HG03135 (cell line): ENCODE measurements at regions not wholly inside any gene's neighbourhood (a gene's known extent, or its start where the extent isn't known, plus 50 kb on each side); places are given as distances from the start of the nearest gene placed in this dataset.
A peak's percentile ranks its signal among the peaks of the same experiment; 100 is the strongest.
"Not testable (repeated sequence)": the region's sequence is repeated elsewhere in the genome, so short reads cannot be mapped to it uniquely, and the experiment has no call there.

Experiments used
- ATAC-seq: cut with Tn5 transposase; IDR thresholded peaks from one replicate; pipeline ENCODE4 v1.9.1; 2021; ENCODE audit warnings: mild to moderate bottlenecking, moderate library complexity; ENCODE audit not compliant: unreplicated experiment

DNA sequence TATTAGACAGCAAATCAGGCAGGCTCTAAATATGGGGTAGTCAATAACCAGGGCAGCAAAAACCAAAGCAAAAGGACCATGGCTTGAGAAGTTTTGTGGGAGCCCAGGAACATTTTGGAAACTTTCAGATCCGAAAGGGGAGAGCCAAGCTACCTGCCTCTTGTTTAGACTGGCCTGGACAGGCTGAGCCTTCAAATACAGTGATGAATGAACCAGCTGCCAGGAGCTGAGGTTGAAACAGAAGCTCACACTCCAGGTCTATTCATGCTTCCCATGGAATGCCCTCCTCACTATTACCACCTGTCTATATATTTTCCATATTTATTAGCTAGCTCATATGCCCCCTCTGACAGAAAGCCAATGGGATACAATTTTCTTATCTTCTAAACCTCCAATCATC, 150.8 kb upstream of the SLC44A1 start:
- ATAC-seq: no peak

DNA sequence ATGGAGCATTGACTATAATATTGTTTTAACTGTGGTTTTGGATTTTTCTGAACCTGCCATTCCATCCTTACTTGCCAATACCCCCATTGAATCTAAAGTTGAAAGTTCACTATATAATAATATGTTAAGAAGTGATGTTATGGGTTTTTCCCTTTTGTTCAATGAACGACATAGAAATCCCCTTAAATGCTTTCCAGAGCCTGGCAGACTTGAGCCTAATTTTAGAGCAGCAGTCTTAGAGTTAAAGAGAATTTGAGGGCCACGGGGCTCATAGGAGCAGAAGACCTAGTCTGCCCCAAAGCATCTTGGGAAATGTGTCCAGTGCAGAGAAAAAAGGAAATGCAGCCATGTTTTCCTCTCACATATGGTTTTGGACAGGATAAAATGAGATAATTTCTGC, 146.1 kb upstream of the SLC44A1 start:
- no peak for ATAC-seq

DNA sequence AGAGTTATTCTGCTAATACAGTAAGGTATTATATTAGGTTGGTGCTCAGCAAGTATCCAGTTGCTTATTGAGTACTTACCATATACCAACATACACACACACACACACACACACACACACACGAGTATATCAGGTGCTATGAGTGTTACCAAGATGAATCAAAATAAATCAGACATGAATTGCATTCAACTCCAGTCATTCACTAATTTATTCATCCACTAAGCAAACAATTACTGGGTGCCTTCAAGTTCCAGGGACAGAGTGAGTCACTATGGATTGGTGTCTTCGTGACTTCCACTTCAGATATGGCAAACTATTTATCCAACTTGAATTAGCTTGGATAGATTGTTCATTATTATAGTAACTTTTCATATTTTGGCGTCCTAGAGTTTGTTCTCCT, 140.7 kb upstream of the SLC44A1 start:
- ATAC-seq: no peak

DNA sequence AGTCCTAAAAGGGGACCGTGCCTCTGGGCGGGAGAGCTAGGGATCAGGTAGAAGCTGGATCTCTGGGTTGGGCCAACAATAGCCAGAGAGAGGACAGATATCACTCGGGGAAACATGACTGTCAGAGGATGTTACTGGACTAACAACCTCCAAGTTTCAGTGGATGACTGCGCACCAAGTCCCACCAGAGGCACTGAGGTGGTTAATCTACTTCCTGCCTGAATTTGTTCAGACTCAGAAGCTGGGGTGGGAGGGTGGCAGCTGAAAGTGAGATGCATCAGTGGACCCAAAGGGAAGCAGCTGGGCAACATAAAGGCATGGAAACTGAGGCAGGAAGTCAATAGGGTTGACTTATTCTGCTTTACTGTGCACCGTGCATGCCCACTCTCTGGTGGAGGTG, 130.1 kb upstream of the SLC44A1 start:
- ATAC-seq: peak; percentile 62

DNA sequence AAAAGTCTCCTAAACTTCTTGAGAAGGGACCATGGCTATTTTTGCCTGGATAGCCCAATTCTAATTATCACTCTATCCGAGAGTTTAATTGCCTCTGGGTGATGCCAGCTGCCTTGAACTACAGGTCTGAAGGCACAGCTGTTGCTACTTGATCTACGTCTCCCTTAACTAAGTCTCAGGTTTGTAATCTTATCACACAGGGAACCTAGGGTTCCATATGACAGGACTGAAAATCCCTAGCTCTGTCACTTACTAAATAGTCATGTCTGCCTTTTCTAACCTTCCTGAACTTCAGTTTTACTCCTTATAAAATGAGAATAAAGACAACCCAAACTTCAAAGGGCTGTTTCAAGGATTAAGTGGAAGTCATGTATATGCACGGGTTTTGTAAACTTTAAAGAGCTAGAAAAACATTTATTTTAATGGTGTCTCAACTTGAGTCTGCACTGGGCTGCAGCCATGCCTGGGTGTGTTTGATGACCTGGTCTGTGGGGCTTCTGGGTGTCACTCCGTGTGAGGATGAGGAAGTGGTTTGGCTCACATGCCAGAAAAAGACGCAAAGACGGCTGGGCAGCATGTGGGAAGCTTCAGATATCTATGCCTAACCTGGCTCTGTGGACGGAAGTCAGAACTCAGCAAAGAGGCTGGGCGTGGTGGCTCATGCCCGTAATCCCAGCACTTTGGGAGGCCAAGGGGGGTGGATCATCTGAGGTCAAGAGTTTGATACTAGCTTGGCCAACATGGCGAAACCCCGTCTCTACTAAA, 129.3 kb upstream of the SLC44A1 start:
- peak; percentile 68 for ATAC-seq

DNA sequence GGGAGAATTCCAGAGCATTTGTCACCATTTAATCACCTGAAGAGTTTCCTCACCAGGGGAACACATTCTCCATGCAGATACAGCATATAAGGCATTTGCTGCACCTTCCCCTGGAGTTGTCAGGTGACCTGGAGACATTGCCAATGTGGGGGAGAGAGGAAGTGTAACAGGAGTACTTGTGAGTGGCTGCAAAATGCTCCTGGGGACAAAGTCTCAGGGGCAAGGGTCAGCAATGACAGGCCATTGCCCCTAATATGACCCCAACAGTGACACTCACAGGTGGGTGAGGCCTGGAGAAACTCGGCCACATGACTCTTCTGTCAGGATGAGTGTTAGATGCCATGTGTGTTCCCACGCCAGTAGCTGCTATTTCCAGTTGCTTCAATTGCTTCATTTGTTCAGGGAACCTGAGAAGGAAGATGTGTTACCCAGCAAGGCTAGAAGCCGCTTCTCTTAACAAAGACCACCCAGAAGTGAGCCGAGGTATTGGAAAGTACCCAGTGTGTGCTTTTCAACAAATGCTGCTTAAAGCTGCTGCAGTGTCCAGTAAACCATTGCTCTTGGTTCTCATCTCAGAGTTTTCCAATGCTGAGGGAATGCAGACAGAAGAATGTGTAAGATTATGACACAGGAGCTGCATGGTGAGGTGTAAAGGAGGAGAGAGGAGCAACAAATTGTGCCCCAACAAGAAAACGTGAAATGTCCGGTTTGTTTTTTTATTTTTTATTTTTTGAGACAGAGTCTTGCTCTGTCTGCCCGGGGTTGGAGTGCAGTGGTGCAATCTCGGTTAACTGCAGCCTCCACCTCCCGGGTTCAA, 128.2 kb upstream of the SLC44A1 start:
- no peak for ATAC-seq

DNA sequence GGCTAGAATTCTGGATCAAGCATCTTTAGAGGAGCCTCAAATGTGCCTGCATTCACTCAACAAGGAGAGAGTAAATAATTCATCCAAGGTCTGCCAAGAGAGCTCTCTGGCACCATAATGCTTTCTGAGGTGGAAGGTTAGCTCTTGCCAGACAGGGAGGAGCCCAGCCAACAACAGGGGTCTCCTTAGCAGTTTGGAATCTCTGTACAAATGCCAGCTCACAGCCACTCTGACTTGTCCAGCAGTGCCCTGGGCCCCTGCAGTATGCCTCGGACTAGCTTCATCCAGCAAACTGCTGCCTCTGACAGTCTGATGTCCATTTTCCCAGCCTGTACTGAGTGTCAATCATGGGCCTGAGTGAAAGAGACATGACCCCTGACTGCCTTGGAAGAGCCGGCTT, 127.2 kb upstream of the SLC44A1 start:
- ATAC-seq: no peak

DNA sequence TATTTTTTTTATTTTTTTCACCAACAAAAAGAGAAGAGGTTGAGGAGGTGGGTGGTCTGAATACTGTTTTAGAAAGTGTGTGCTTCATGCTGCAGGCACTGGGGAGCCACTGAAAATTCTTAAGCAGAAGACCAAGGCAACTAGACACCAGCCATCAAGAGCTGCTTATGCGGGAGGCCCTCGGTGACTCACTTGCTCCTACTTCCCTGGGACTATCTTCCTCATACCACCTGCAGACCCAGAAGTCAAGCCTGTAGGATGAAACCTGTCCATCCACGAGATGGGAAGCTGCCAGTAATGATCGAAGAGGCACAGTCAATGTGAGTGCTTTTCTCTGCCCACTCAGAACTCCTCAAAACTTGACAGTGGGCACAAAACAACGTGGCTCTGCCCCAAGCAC, 125.8 kb upstream of the SLC44A1 start:
- ATAC-seq: no peak

DNA sequence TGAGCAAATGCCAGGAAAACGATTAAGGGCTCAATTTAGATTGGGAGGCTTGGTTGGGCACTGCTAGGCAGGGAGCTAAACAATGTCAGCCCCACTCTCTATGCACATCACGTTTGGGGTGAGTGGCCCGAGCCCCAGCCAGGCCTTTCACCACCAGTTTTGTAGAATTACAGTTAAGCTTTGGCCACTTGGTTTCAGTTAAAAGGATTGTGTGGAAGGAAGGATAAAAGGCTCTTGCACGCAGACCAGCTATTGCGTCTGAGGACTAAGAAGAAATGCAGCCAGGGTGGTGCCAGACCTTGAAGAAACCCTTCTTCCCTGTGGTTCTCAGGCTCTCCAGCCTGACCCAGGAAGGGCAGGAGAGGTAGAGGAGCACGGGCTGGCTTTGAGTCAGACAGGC, 125.3 kb upstream of the SLC44A1 start:
- ATAC-seq: no peak

DNA sequence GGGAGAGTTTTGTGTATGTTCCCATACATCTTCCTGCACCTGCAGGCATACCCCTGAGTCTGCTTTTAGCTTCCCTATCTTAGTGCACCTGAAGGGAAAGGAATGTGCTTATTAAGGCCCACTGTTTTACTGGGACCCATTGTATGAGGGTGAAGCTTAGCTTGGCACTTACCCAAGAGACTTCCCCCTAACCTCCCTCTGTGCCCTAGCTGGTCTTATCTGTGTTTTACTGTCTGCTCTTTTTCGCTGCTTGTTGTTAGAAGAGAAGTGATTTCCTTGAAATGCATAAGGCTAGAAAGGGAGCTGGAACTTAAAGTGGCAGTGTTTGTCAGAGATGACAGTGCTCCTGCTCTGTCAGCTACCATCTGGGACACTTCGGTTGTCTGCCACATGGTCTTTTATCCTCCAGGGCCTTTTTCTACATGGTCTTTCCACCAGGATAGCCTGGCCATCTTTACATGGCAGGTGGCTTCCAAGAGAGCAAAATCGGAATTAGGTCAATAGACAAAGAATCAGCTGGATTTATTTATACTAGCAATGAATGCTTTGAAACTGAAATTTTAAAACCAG, 122.5 kb upstream of the SLC44A1 start:
- no peak for ATAC-seq

DNA sequence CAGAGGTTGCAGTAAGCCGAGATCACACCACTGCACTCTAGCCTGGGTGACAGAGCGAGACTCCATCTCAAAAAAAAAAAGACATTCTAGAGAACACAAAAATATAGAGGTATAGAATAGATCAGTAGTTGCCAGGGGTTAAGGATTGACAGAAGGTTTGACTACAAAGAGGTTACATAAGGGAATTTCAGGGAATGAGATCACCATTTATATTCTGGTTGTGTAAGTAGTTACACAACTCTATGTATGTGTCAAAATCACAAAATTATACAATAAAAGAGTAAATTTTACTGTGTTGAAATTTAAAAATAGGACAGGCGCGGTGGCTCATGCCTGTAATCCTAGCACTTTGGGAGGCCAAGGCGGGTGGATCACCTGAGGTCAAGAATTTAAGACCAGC, 119.9 kb upstream of the SLC44A1 start:
- not testable (repeated sequence) for ATAC-seq

DNA sequence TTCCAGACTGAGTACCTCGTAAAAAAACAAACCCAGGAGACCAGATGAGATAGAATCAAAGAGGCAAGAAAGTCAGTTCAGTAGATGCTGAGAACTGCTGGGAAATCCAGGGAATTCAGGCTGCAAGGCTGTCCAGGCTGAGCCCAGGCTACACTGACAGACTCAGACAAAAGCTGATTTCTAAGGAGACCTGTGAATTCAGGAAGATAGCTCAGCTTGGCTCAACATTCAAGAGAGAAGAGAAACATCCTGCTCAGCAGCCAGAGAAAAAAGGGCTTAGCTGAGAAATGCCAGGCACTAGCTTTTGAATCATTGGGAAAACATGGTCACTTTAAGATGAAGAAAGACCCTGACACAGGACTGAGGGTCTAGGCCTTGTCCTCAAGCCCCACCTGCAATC, 118.2 kb upstream of the SLC44A1 start:
- no peak for ATAC-seq

DNA sequence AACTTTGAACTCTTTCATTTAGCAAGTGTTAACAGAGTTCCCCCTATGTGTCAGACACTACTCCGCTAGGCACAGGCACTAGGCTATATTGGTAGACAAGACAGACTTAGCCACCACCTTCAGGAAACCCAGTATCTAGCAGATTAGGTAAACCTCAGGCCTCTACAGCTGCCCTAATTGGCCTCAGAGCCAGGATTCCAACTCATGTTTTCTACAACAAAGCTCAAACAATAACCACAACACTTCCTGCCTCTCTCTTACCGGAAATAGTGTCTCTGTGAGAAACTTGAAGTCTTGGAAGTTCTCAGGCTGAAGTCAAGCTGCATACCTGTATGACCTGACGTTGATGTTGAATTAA, 116.6 kb upstream of the SLC44A1 start:
- ATAC-seq: peak; percentile 100

DNA sequence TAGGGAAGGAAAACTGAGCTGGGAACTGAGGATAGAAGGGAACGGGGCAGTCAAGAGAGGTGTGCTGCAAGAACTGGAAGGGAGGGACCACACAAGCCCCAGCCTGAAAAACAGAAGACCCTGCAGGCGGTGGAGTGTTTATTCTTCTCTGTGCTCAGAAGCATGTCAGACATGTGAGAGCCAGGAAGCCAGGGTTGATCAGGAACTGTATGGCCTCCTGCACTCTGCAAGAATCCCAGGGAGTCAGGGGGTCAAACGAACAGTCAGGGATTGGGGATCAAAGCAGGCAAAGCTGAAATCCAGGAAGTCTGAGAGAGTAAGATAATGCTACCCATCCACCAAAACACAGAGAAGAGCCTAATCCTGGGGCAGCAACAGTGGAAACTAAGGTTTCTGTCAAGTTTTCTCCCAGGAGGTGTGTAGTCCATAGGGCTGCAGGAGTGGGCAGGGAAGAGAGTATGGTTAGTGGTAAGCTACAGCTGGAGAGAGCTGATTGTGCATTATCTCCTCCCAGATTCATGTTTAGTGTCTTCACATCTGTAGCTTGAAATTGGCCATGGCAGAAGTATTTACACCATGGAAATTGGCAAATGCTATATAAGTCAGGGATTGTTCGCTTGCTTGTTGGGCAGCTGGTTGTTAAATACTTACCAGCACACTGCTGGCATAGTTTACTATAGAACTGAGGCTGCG, 115.4 kb upstream of the SLC44A1 start:
- ATAC-seq: no peak

DNA sequence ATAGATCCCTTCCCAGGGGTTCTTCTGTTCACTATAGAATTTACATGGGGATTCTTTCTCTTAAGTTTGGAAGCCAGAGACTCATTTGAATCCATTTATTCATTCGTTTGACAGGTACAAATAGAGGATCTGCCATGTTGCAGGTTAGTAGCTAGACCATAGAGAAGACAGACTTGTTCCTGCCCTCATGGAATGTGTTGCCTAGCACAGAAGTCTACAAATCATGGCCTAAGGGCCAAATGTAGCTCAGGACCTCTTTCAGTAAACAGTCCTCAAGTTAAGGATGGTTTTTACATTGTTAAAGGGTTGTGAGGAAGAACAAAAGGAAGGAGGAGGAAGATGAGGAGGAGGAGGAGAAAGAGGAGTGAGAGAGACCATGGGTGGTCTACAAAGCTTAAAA, 114.7 kb upstream of the SLC44A1 start:
- no peak for ATAC-seq

DNA sequence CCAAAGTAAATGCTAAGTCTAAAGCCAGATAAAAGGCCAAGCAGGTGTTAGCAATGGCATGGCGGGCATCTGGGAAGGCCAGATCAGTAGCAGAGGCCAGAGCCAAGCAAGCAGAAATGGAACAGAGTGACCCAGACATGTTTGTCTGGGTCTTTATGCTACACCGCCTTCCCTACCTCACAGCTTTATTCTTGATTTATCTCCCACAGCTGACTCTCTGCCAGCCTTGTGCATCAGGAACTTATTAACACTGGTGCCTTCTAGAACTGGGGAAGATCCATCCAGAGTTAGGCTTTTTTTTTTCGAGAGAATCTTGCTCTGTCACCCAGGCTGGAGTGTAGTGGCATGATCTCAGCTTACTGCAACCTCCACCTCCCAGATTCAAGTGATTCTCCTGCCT, 112.5 kb upstream of the SLC44A1 start:
- ATAC-seq: no peak

DNA sequence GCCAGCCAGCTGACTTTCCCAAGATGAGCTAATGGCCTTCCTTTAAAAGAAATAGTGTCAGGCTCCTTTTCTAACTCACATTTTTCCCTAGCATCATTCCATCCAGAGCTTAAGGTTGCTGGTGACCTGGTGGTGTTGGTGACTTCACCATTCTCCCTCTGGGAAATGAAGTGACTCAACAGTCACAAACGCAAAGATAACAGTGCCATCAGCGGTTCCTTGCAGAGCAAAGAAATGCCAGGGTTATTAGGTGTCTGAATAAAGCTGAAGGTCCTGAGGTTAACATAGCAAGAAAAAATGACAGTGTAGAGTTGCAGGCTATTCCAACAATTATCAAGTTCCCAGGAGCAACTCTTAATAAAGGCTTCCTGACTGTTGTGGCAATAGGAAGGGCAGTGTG, 111.8 kb upstream of the SLC44A1 start:
- no peak for ATAC-seq

DNA sequence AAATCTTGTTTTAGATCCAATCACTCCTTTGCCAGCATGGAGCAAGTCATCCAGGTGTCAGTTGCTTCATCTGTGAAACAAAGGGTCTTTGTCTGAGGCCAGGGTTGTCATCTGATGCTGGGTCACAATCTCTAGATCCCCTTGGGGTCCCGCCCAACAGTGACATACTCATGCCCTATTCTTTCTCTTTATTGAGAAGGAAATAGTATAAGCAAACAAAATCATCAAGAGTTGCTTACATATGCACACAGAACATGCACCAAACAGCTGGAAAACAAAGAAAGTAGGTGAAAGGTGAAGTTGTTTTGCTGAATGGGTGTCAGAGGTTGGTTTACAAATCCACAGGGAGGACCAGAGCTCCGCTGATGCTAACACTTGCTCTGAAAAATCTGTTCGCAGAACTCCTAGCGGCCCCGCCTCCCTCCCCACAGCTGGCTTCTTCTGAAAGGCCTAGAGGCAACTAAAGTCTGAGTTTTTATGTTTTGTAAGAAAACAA, 106.1 kb upstream of the SLC44A1 start:
- ATAC-seq: no peak

DNA sequence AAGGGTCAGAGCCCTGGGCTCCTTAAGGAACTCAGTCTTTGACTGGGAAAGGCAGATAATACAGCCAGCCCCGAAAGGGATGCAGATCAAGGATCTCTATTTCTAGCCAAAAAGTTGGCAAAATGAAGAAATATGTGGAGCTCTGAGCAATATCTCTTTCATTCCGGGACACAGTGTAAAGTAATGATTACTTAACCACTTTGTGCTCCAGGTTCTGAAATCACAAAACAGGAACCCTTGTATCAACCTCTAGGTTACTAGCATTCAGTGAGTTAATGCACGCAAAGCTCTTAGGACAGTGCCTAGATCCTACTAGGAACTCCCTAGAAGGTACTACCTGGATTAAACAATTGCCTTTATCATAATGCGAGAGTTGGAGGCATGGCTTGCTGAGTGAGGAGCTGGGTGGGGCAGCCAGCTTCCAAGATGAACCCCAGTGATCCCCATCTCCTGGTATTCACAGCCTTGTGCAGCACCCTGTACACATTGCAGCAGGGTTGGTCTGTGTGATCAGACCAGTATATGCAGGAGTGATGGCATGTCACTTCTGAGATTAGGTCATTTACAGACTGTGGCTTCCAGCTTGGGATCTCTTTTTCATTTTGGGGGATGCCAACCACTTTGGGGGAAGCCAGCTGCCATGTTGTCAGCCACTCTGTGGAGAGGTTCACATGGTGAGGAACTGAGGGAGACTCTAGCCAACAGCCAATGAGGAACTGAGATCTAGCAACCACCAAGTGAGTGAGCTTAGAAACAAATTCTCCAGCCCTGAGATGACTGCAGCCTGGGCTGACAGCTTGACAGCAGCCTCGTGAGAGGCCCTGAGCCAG, 103.1 kb upstream of the SLC44A1 start:
- peak; percentile 94 for ATAC-seq

DNA sequence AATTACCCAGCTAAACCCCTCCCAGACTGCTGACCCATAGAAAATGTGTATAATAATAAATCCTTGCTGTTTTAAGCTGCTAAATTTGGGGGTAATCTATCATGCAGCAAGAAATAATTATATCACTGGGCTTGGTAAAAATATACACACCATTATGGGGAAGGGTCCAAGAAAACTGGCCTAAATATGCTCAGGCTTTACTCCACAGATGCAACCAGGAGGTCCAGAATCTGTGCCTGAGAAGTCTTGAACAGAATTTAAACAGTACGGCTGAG, 102.5 kb upstream of the SLC44A1 start:
- no peak for ATAC-seq
